ENCODE measurements at regions not wholly inside any gene's neighbourhood (a gene's known extent, or its start where the extent isn't known, plus 50 kb on each side); places are given as distances from the start of the nearest gene placed in this dataset.

- no peak for DNase-seq
Observed at GRCh38 chr4:152269448-152270191, 266.3 kb downstream of the FBXW7 start.

- DNase-seq = no peak
Observed at GRCh38 chr4:152267811-152268210, 268.1 kb downstream of the FBXW7 start.

- DNase-seq = no peak
Observed at GRCh38 chr4:152266831-152267480, 268.9 kb downstream of the FBXW7 start.

GRCh38 chr4:152265149-152265621, 270.7 kb downstream of the FBXW7 start:
- DNase-seq = peak in 1 of 2 experiments; percentile 73

- no peak for DNase-seq
Observed at GRCh38 chr4:152264106-152264505, 271.8 kb downstream of the FBXW7 start.

GRCh38 chr4:152259866-152260265, 276.0 kb downstream of the FBXW7 start:
- DNase-seq = no peak

- DNase-seq = no peak
Observed at GRCh38 chr4:152258804-152259708, 276.8 kb downstream of the FBXW7 start.

- no peak for DNase-seq
Observed at GRCh38 chr4:152258391-152258790, 277.5 kb downstream of the FBXW7 start.

- DNase-seq = no peak
Observed at GRCh38 chr4:152257601-152258066, 278.3 kb downstream of the FBXW7 start.

GRCh38 chr4:152256996-152257395, 278.9 kb downstream of the FBXW7 start:
- DNase-seq = no peak

- DNase-seq = peak in 1 of 2 experiments; percentile 49
Observed at GRCh38 chr4:152255437-152255836, 280.5 kb downstream of the FBXW7 start.

- DNase-seq = no peak
Observed at GRCh38 chr4:152248347-152248746, 287.5 kb downstream of the FBXW7 start.

GRCh38 chr4:152247271-152247975, 288.5 kb downstream of the FBXW7 start:
- DNase-seq = no peak

GRCh38 chr4:152246659-152247058, 289.2 kb downstream of the FBXW7 start:
- DNase-seq = no peak

- no peak for DNase-seq
Observed at GRCh38 chr4:152245680-152246079, 290.2 kb downstream of the FBXW7 start.

GRCh38 chr4:152244659-152245058, 291.2 kb downstream of the FBXW7 start:
- DNase-seq = no peak

- DNase-seq = no peak
Observed at GRCh38 chr4:152243896-152244595, 291.8 kb downstream of the FBXW7 start.

GRCh38 chr4:152243206-152243605, 292.7 kb downstream of the FBXW7 start:
- DNase-seq = no peak

GRCh38 chr4:152240232-152240631, 295.7 kb downstream of the FBXW7 start:
- no peak for DNase-seq

- DNase-seq = no peak
Observed at GRCh38 chr4:152239216-152239615, 296.7 kb downstream of the FBXW7 start.

- no peak for DNase-seq
Observed at GRCh38 chr4:152236519-152237056, 299.3 kb downstream of the FBXW7 start.

- DNase-seq = no peak
Observed at GRCh38 chr4:152235718-152236117, 300.2 kb downstream of the FBXW7 start.

Data from NCI-H2081 (cell line).